Liver (tissue), 8 donors: ENCODE measurements at regions not wholly inside any gene's neighbourhood (a gene's known extent, or its start where the extent isn't known, plus 50 kb on each side); places are given as distances from the start of the nearest gene placed in this dataset.

Experiments used
- DNase-seq: peaks from one replicate; pipeline ENCODE4 v3.0.0-alpha.2; 2017; ENCODE audit warnings: low spot score
- H3K27ac ChIP-seq, 2 donors: one replicate each; pipeline ENCODE4 v1.7.0; 2013; ENCODE audit warnings: inconsistent platforms in 2 of 2, low read length in 2 of 2, control low read depth in 1 of 2, low read depth in 1 of 2, mild to moderate bottlenecking in 1 of 2
- H3K27me3 ChIP-seq, 4 donors: one replicate each; pipeline versions ENCODE4 v1.6.1 to v1.7.0; 2013; ENCODE audit warnings: low read length in 3 of 4, inconsistent platforms in 1 of 4, mild to moderate bottlenecking in 1 of 4, moderate library complexity in 1 of 4; ENCODE audit not compliant: control insufficient read depth in 4 of 4, insufficient read depth in 4 of 4
- H3K36me3 ChIP-seq, 4 donors: one replicate each; pipeline versions ENCODE4 v1.6.1 to v1.7.0; 2013; ENCODE audit warnings: low read length in 3 of 4, mild to moderate bottlenecking in 3 of 4, low read depth in 1 of 4, moderate library complexity in 1 of 4; ENCODE audit not compliant: control insufficient read depth in 4 of 4, insufficient read depth in 3 of 4
- H3K4me1 ChIP-seq, 4 donors: one replicate each; pipeline versions ENCODE4 v1.6.1 to v1.7.0; 2013; ENCODE audit warnings: low read length in 3 of 4, mild to moderate bottlenecking in 3 of 4, moderate library complexity in 1 of 4; ENCODE audit not compliant: control insufficient read depth in 4 of 4, insufficient read depth in 4 of 4
- H3K4me3 ChIP-seq, 3 donors: one replicate each; pipeline versions ENCODE4 v1.6.1 to v1.7.0; 2013; ENCODE audit warnings: low read length in 3 of 3, control low read depth in 1 of 3, low read depth in 1 of 3, mild to moderate bottlenecking in 1 of 3
- H3K9ac ChIP-seq, 2 donors: one replicate each; pipeline ENCODE4 v1.7.0; 2013; ENCODE audit warnings: low read length in 2 of 2, mild to moderate bottlenecking in 2 of 2, moderate library complexity in 2 of 2, control low read depth in 1 of 2, low read depth in 1 of 2
- H3K9me3 ChIP-seq, 4 donors: one replicate each; pipeline versions ENCODE4 v1.6.1 to v1.7.0; 2013; ENCODE audit warnings: low read length in 3 of 4; ENCODE audit not compliant: control insufficient read depth in 4 of 4
- ATF3 ChIP-seq: IDR thresholded peaks from 2 replicates; pipeline ENCODE4 v1.6.1; 2016; ENCODE audit warnings: antibody characterized with exemption
- CTCF ChIP-seq: fragments of 150-350 bp; IDR thresholded peaks from 2 replicates; pipeline ENCODE4 v1.5.1; 2017; ENCODE audit warnings: improper control_type of control experiment, low read depth, low read length; ENCODE audit not compliant: missing input control
- EGR1 ChIP-seq, 2 donors: IDR thresholded peaks; 2 replicates each; pipeline ENCODE4 v1.6.1; 2016 to 2018; ENCODE audit warnings: antibody characterized with exemption in 2 of 2, low read depth in 2 of 2
- FOXA1 ChIP-seq: IDR thresholded peaks from 2 replicates; pipeline ENCODE4 v1.6.1; 2016; ENCODE audit warnings: antibody characterized with exemption
- FOXA2 ChIP-seq: IDR thresholded peaks from 2 replicates; pipeline ENCODE4 v1.6.1; 2016; ENCODE audit warnings: antibody characterized with exemption
- GABPA ChIP-seq, 2 donors: IDR thresholded peaks in 1 of 2; conservative IDR thresholded peaks in 1 of 2; 2 replicates each; pipeline ENCODE4 v1.6.1; 2016; ENCODE audit warnings: antibody characterized with exemption in 2 of 2, mild to moderate bottlenecking in 1 of 2, moderate library complexity in 1 of 2
- HNF4A ChIP-seq, 2 donors: conservative IDR thresholded peaks; 2 replicates each; pipeline ENCODE4 v1.6.1; 2016; ENCODE audit warnings: antibody characterized with exemption in 2 of 2, mild to moderate bottlenecking in 2 of 2
- JUND ChIP-seq, 2 donors: IDR thresholded peaks; 2 replicates each; pipeline ENCODE4 v1.6.1; 2016; ENCODE audit warnings: antibody characterized with exemption in 2 of 2
- NR2F2 ChIP-seq: IDR thresholded peaks from 2 replicates; pipeline ENCODE4 v1.6.1; 2016; ENCODE audit warnings: antibody characterized with exemption
- RAD21 ChIP-seq, 2 donors: IDR thresholded peaks; 2 replicates each; pipeline ENCODE4 v1.6.1; 2016; ENCODE audit warnings: antibody characterized with exemption in 2 of 2, mild to moderate bottlenecking in 2 of 2
- RXRA ChIP-seq, 2 donors: IDR thresholded peaks; 2 replicates each; pipeline ENCODE4 v1.6.1; 2017 to 2018; ENCODE audit warnings: antibody characterized with exemption in 2 of 2, mild to moderate bottlenecking in 1 of 2
- TAF1 ChIP-seq: conservative IDR thresholded peaks from 2 replicates; pipeline ENCODE4 v1.6.1; 2016; ENCODE audit warnings: antibody characterized with exemption, mild to moderate bottlenecking
- YY1 ChIP-seq: IDR thresholded peaks from 2 replicates; pipeline ENCODE4 v1.6.1; 2016; ENCODE audit warnings: antibody characterized with exemption, mild to moderate bottlenecking
- ZBTB33 ChIP-seq: IDR thresholded peaks from 2 replicates; pipeline ENCODE4 v1.6.1; 2016; ENCODE audit warnings: antibody characterized with exemption
- WGBS: extraction: QIAGEN DNeasy Blood & Tissue Kit; methylation state at CpG from one replicate; pipeline ENCODE4 v1.1.7; 2013; 5-methylcytosine and 5-hydroxymethylcytosine counted together
- donor health status: healthy.
- donor health status: healthy.
- donor health status: healthy.
- donor health status: healthy.
- donor health status: healthy.

- TF ChIP-seq ATF3 = no peak
- TF ChIP-seq CTCF = no peak
- TF ChIP-seq FOXA1 = no peak
Measured at GRCh38 chr1:102615896-102616295, 492.4 kb downstream of the COL11A1 start (continued).

GRCh38 chr1:102595106-102595505 is 513.2 kb downstream of the COL11A1 start:
- Histone ChIP-seq H3K9ac (no peak overlapping the region), H3K4me1 (no peaks in the 10 kb centered on the region), H3K27me3 (no peaks in the 10 kb centered on the region), H3K4me3 (no peak overlapping the region), H3K27ac (no peak overlapping the region), H3K36me3 (no peaks in the 10 kb centered on the region), H3K9me3 (no peaks in the 10 kb centered on the region)
- 79% methylated on average over 2 of the region's 2 CpGs for WGBS
- TF ChIP-seq RAD21 (IDR thresholded peaks at IDR 0.05) = no peak
- TF ChIP-seq JUND (IDR thresholded peaks at IDR 0.05) = no peak
- no peak for TF ChIP-seq HNF4A (conservative IDR thresholded peaks at IDR 0.05)
- TF ChIP-seq GABPA (IDR thresholded peaks at IDR 0.05 in 1 of 2, conservative IDR thresholded peaks at IDR 0.05 in 1 of 2) = no peak
- no peak for TF ChIP-seq CTCF
- no peak for TF ChIP-seq FOXA1
- no peak for TF ChIP-seq RXRA (IDR thresholded peaks at IDR 0.05)
- TF ChIP-seq YY1 = no peak
- TF ChIP-seq ATF3 = no peak
- no peak for DNase-seq

- Histone ChIP-seq H3K36me3 (no peaks in the 10 kb centered on the region), H3K27me3 (no peaks in the 10 kb centered on the region), H3K9me3 (no peaks in the 10 kb centered on the region), H3K4me3 (no peak overlapping the region), H3K9ac (no peak overlapping the region), H3K4me1 (no peaks in the 10 kb centered on the region), H3K27ac (no peak overlapping the region)
- no peak for TF ChIP-seq ATF3
- TF ChIP-seq TAF1 = no peak
- TF ChIP-seq FOXA1 = no peak
- TF ChIP-seq CTCF = no peak
- no peak for TF ChIP-seq FOXA2
- TF ChIP-seq ZBTB33 = no peak
- TF ChIP-seq YY1 = no peak
- TF ChIP-seq RAD21 (IDR thresholded peaks at IDR 0.05) = no peak
- TF ChIP-seq EGR1 (IDR thresholded peaks at IDR 0.05; ENCODE audit: low read depth in 2 of 2) = no peak
- TF ChIP-seq NR2F2 = no peak
- DNase-seq = no peak
Measured at GRCh38 chr1:102593276-102593675, 515.0 kb downstream of the COL11A1 start.
